ENCODE measurements at regions not wholly inside any gene's neighbourhood (a gene's known extent, or its start where the extent isn't known, plus 50 kb on each side); places are given as distances from the start of the nearest gene placed in this dataset.

DNA sequence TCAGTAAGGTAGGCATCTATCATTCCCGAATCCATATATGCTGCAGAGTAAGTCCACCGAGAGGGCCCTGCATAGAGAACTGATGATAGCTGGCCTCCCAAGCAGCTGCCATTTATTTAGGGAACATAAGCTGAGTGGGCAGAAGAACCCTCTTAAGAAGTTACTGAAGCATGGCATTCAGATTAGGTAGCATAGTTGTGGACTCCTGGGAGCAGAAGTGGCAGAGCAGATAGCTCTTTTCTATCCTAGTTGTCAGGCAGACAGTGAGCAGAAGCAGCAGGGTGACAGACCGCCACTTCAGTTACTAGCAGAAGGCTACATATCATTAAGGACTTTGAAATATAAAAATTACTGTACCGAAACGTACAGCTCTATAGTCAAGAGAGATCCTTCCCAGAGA lies 454.7 kb downstream of the PPP4R3C start:
- Histone ChIP-seq H2AFZ (no peak overlapping the region), H3K4me1 (ENCODE audit: insufficient read depth) (no peaks in the 10 kb centered on the region), H3K36me3 (replicated peaks; ENCODE audit: insufficient read depth, low read depth) (no peaks in the 10 kb centered on the region), H3K4me2 (no peak overlapping the region), H3K9me3 (ENCODE audit: low read depth) (no peaks in the 10 kb centered on the region), H3K9me2 (replicated peaks; ENCODE audit: insufficient read depth) (no peaks in the 10 kb centered on the region), H4K20me1 (ENCODE audit: insufficient read depth, poor library complexity, severe bottlenecking) (no peaks in the 10 kb centered on the region), H3K27ac (no peak overlapping the region), H3K27me3 (no peaks in the 10 kb centered on the region), H3K4me3 (no peak overlapping the region), H3K79me2 (no peaks in the 10 kb centered on the region)
- DNase-seq (ENCODE audit: low spot score), result no peak
- TF ChIP-seq EZH2phosphoT487 (IDR thresholded peaks at IDR 0.05; ENCODE audit: low read depth, severe bottlenecking, unreplicated experiment), result no peak
- TF ChIP-seq EZH2 (IDR thresholded peaks at IDR 0.05; ENCODE audit: borderline replicate concordance), result no peak
- TF ChIP-seq CTCF (IDR thresholded peaks at IDR 0.05; ENCODE audit: poor library complexity), result no peak
- WGBS (ENCODE audit: low lambda C conversion rate, missing lambda C conversion rate), result 71% methylated on average over 5 of the region's 5 CpGs

GRCh38 chrX:26999634-27000033 lies 463.5 kb downstream of the PPP4R3C start:
- DNase-seq (ENCODE audit: low spot score), result no peak
- 79% methylated on average over 1 of the region's 1 CpG for WGBS (ENCODE audit: low lambda C conversion rate, missing lambda C conversion rate)
- no peak overlapping the region for H3K4me2 ChIP-seq
- no peak overlapping the region for H3K27ac ChIP-seq
- TF ChIP-seq EZH2phosphoT487 (IDR thresholded peaks at IDR 0.05; ENCODE audit: low read depth, severe bottlenecking, unreplicated experiment) (no peak), EZH2 (IDR thresholded peaks at IDR 0.05; ENCODE audit: borderline replicate concordance) (no peak), CTCF (IDR thresholded peaks at IDR 0.05; ENCODE audit: poor library complexity) (no peak)
- H3K36me3 ChIP-seq (replicated peaks; ENCODE audit: insufficient read depth, low read depth), result no peaks in the 10 kb centered on the region
- H3K9me2 ChIP-seq (replicated peaks; ENCODE audit: insufficient read depth), result no peaks in the 10 kb centered on the region
- no peaks in the 10 kb centered on the region for H3K79me2 ChIP-seq
- no peak overlapping the region for H2AFZ ChIP-seq
- no peak overlapping the region for H3K4me3 ChIP-seq
- no peaks in the 10 kb centered on the region for H3K27me3 ChIP-seq
- no peaks in the 10 kb centered on the region for H3K4me1 ChIP-seq (ENCODE audit: insufficient read depth)
- no peaks in the 10 kb centered on the region for H4K20me1 ChIP-seq (ENCODE audit: insufficient read depth, poor library complexity, severe bottlenecking)
- no peaks in the 10 kb centered on the region for H3K9me3 ChIP-seq (ENCODE audit: low read depth)

DNA sequence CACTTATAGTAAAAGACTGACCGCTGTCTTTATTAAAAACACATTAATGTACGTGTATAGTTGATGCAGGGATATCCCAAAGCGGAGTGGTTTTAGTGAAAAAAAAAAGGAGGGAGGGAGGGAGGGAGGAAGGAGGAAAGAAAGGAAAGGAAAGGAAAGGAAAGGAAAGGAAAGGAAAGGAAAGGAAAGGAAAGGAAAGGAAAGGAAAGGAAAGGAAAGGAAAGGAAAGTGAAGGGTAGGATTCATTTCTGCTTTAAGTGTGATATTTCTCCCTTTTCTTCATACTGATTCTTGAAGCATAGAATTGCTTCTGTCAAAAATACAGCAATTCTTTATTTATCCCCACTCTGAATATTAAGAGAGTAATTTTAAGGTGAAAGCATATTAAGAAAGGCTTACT lies 504.9 kb downstream of the PPP4R3C start:
- H3K79me2 ChIP-seq, result no peaks in the 10 kb centered on the region
- H3K9me2 ChIP-seq (replicated peaks; ENCODE audit: insufficient read depth), result no peaks in the 10 kb centered on the region
- H3K4me3 ChIP-seq, result no peak overlapping the region
- 42% methylated on average over 3 of the region's 3 CpGs for WGBS (ENCODE audit: low lambda C conversion rate, missing lambda C conversion rate)
- no peaks in the 10 kb centered on the region for H3K36me3 ChIP-seq (replicated peaks; ENCODE audit: insufficient read depth, low read depth)
- no peaks in the 10 kb centered on the region for H3K9me3 ChIP-seq (ENCODE audit: low read depth)
- DNase-seq (ENCODE audit: low spot score), result no peak
- H2AFZ ChIP-seq, result no peak overlapping the region
- no peak for TF ChIP-seq EZH2 (IDR thresholded peaks at IDR 0.05; ENCODE audit: borderline replicate concordance)
- no peak for TF ChIP-seq CTCF (IDR thresholded peaks at IDR 0.05; ENCODE audit: poor library complexity)
- no peak for TF ChIP-seq EZH2phosphoT487 (IDR thresholded peaks at IDR 0.05; ENCODE audit: low read depth, severe bottlenecking, unreplicated experiment)
- no peaks in the 10 kb centered on the region for H4K20me1 ChIP-seq (ENCODE audit: insufficient read depth, poor library complexity, severe bottlenecking)
- no peak overlapping the region for H3K4me2 ChIP-seq
- H3K4me1 ChIP-seq (ENCODE audit: insufficient read depth), result no peaks in the 10 kb centered on the region
- no peaks in the 10 kb centered on the region for H3K27me3 ChIP-seq
- H3K27ac ChIP-seq, result no peak overlapping the region

GRCh38 chrX:26954029-26954428 lies 509.1 kb downstream of the PPP4R3C start:
- Histone ChIP-seq H3K79me2 (no peaks in the 10 kb centered on the region), H3K4me3 (no peak overlapping the region), H3K27me3 (no peaks in the 10 kb centered on the region), H3K27ac (no peak overlapping the region), H3K4me1 (ENCODE audit: insufficient read depth) (no peaks in the 10 kb centered on the region), H4K20me1 (ENCODE audit: insufficient read depth, poor library complexity, severe bottlenecking) (no peaks in the 10 kb centered on the region), H3K9me3 (ENCODE audit: low read depth) (no peaks in the 10 kb centered on the region), H2AFZ (no peak overlapping the region), H3K4me2 (no peak overlapping the region), H3K9me2 (replicated peaks; ENCODE audit: insufficient read depth) (no peaks in the 10 kb centered on the region), H3K36me3 (replicated peaks; ENCODE audit: insufficient read depth, low read depth) (no peaks in the 10 kb centered on the region)
- TF ChIP-seq EZH2 (IDR thresholded peaks at IDR 0.05; ENCODE audit: borderline replicate concordance) (no peak), CTCF (IDR thresholded peaks at IDR 0.05; ENCODE audit: poor library complexity) (no peak), EZH2phosphoT487 (IDR thresholded peaks at IDR 0.05; ENCODE audit: low read depth, severe bottlenecking, unreplicated experiment) (no peak)
- WGBS (ENCODE audit: low lambda C conversion rate, missing lambda C conversion rate), result 24% methylated on average over 2 of the region's 2 CpGs
- DNase-seq (ENCODE audit: low spot score), result no peak
